Astrocyte of the spinal cord (primary cell): ENCODE measurements at regions not wholly inside any gene's neighbourhood (a gene's known extent, or its start where the extent isn't known, plus 50 kb on each side); places are given as distances from the start of the nearest gene placed in this dataset.
A peak's percentile ranks its signal among the peaks of the same experiment; 100 is the strongest.

Source experiments
- DNase-seq: peaks from one replicate; pipeline ENCODE4 v3.0.0; 2011; ENCODE audit warnings: low read depth, low spot score
- H3K4me3 ChIP-seq: 2 replicates; pipeline ENCODE4 v1.5.1; 2011; ENCODE audit warnings: low read depth, mild to moderate bottlenecking, low read length, moderate library complexity
- CTCF ChIP-seq: IDR thresholded peaks from 2 replicates; pipeline ENCODE4 v1.5.1; 2012; ENCODE audit warnings: low read depth, mild to moderate bottlenecking, low read length, inconsistent platforms
- in situ Hi-C: cut with HindIII; loops from 2 replicates; pipeline ENCODE4 v1.10.0; 2017; ENCODE audit warnings: low sequenced_read_pairs

- TF ChIP-seq CTCF: no peak
- no peak overlapping the region for H3K4me3 ChIP-seq
- DNase-seq: no peak
- in situ Hi-C loops: no loop called here
These were observed 2071.3 kb upstream of the CELF4 start for GRCh38 chr18:39636931-39637330.

GRCh38 chr18:39635966-39636365 is 2070.4 kb upstream of the CELF4 start:
- no peak overlapping the region for H3K4me3 ChIP-seq
- in situ Hi-C loops: no loop called here
- DNase-seq: no peak
- no peak for TF ChIP-seq CTCF

- H3K4me3 ChIP-seq: no peak overlapping the region
- TF ChIP-seq CTCF: no peak
- no peak for DNase-seq
- in situ Hi-C loops: no loop called here
These were observed 2069.6 kb upstream of the CELF4 start for GRCh38 chr18:39635192-39635591.

- DNase-seq: no peak
- H3K4me3 ChIP-seq: no peak overlapping the region
- in situ Hi-C loops: no loop called here
- TF ChIP-seq CTCF: no peak
These were observed 2062.3 kb upstream of the CELF4 start for GRCh38 chr18:39627936-39628335.

- in situ Hi-C loops: no loop called here
- no peak overlapping the region for H3K4me3 ChIP-seq
- peak; percentile 72 for DNase-seq
- no peak for TF ChIP-seq CTCF
These were observed 2059.4 kb upstream of the CELF4 start for GRCh38 chr18:39624961-39625360.

- no peak for DNase-seq
- no peak for TF ChIP-seq CTCF
- in situ Hi-C loops: no loop called here
- H3K4me3 ChIP-seq: no peak overlapping the region
These were observed 2056.8 kb upstream of the CELF4 start for GRCh38 chr18:39622431-39622830.
